ENCODE measurements at regions not wholly inside any gene's neighbourhood (a gene's known extent, or its start where the extent isn't known, plus 50 kb on each side); places are given as distances from the start of the nearest gene placed in this dataset.

- H3K9me3 ChIP-seq (ENCODE audit: low read depth, low read length) = no peaks in the 10 kb centered on the region
- DNase-seq (ENCODE audit: low read depth, low spot score) = no peak
- H3K4me3 ChIP-seq = no peak overlapping the region
- no peak overlapping the region for H3K9ac ChIP-seq (ENCODE audit: insufficient read length)
- TF ChIP-seq FOXP2 (optimal IDR thresholded peaks at IDR 0.05; ENCODE audit: control extremely low read depth, extremely low read length, insufficient read depth) = no peak
- TF ChIP-seq POLR2AphosphoS5 (IDR thresholded peaks at IDR 0.05; ENCODE audit: borderline replicate concordance, low read depth, low read length) = no peak
- no peak for TF ChIP-seq EZH2 (IDR thresholded peaks at IDR 0.05)
- H3K36me3 ChIP-seq (ENCODE audit: insufficient read depth, low read length) = no peaks in the 10 kb centered on the region
- H3K27ac ChIP-seq = no peak overlapping the region
Observed at GRCh38 chr16:52727441-52727840, 180.5 kb upstream of the TOX3 start.

GRCh38 chr16:52725461-52725860, 178.5 kb upstream of the TOX3 start:
- H3K4me3 ChIP-seq = no peak overlapping the region
- H3K9ac ChIP-seq (ENCODE audit: insufficient read length) = no peak overlapping the region
- TF ChIP-seq EZH2 (IDR thresholded peaks at IDR 0.05) = no peak
- TF ChIP-seq FOXP2 (optimal IDR thresholded peaks at IDR 0.05; ENCODE audit: control extremely low read depth, extremely low read length, insufficient read depth) = no peak
- no peak for TF ChIP-seq POLR2AphosphoS5 (IDR thresholded peaks at IDR 0.05; ENCODE audit: borderline replicate concordance, low read depth, low read length)
- no peaks in the 10 kb centered on the region for H3K9me3 ChIP-seq (ENCODE audit: low read depth, low read length)
- H3K36me3 ChIP-seq (ENCODE audit: insufficient read depth, low read length) = no peaks in the 10 kb centered on the region
- no peak for DNase-seq (ENCODE audit: low read depth, low spot score)
- H3K27ac ChIP-seq = no peak overlapping the region

GRCh38 chr16:52725043-52725442, 178.1 kb upstream of the TOX3 start:
- no peak overlapping the region for H3K4me3 ChIP-seq
- no peaks in the 10 kb centered on the region for H3K9me3 ChIP-seq (ENCODE audit: low read depth, low read length)
- no peak overlapping the region for H3K9ac ChIP-seq (ENCODE audit: insufficient read length)
- TF ChIP-seq FOXP2 (optimal IDR thresholded peaks at IDR 0.05; ENCODE audit: control extremely low read depth, extremely low read length, insufficient read depth) = no peak
- no peak for TF ChIP-seq EZH2 (IDR thresholded peaks at IDR 0.05)
- no peak for TF ChIP-seq POLR2AphosphoS5 (IDR thresholded peaks at IDR 0.05; ENCODE audit: borderline replicate concordance, low read depth, low read length)
- no peak for DNase-seq (ENCODE audit: low read depth, low spot score)
- no peaks in the 10 kb centered on the region for H3K36me3 ChIP-seq (ENCODE audit: insufficient read depth, low read length)
- H3K27ac ChIP-seq = no peak overlapping the region

- Histone ChIP-seq H3K27ac (no peak overlapping the region), H3K4me3 (no peak overlapping the region), H3K9ac (ENCODE audit: insufficient read length) (no peak overlapping the region), H3K36me3 (ENCODE audit: insufficient read depth, low read length) (no peaks in the 10 kb centered on the region), H3K9me3 (ENCODE audit: low read depth, low read length) (no peaks in the 10 kb centered on the region)
- TF ChIP-seq FOXP2 (optimal IDR thresholded peaks at IDR 0.05; ENCODE audit: control extremely low read depth, extremely low read length, insufficient read depth) (no peak), POLR2AphosphoS5 (IDR thresholded peaks at IDR 0.05; ENCODE audit: borderline replicate concordance, low read depth, low read length) (no peak), EZH2 (IDR thresholded peaks at IDR 0.05) (no peak)
- no peak for DNase-seq (ENCODE audit: low read depth, low spot score)
Observed at GRCh38 chr16:52721331-52721730, 174.4 kb upstream of the TOX3 start.

- Histone ChIP-seq H3K36me3 (ENCODE audit: insufficient read depth, low read length) (no peaks in the 10 kb centered on the region), H3K9ac (ENCODE audit: insufficient read length) (no peak overlapping the region), H3K4me3 (no peak overlapping the region), H3K27ac (no peak overlapping the region), H3K9me3 (ENCODE audit: low read depth, low read length) (no peaks in the 10 kb centered on the region)
- DNase-seq (ENCODE audit: low read depth, low spot score) = no peak
- no peak for TF ChIP-seq POLR2AphosphoS5 (IDR thresholded peaks at IDR 0.05; ENCODE audit: borderline replicate concordance, low read depth, low read length)
- no peak for TF ChIP-seq FOXP2 (optimal IDR thresholded peaks at IDR 0.05; ENCODE audit: control extremely low read depth, extremely low read length, insufficient read depth)
- no peak for TF ChIP-seq EZH2 (IDR thresholded peaks at IDR 0.05)
Observed at GRCh38 chr16:52718046-52718445, 171.1 kb upstream of the TOX3 start.

GRCh38 chr16:52713740-52714139, 166.8 kb upstream of the TOX3 start:
- TF ChIP-seq POLR2AphosphoS5 (IDR thresholded peaks at IDR 0.05; ENCODE audit: borderline replicate concordance, low read depth, low read length) (no peak), EZH2 (IDR thresholded peaks at IDR 0.05) (no peak), FOXP2 (optimal IDR thresholded peaks at IDR 0.05; ENCODE audit: control extremely low read depth, extremely low read length, insufficient read depth) (no peak)
- no peak overlapping the region for H3K27ac ChIP-seq
- no peaks in the 10 kb centered on the region for H3K9me3 ChIP-seq (ENCODE audit: low read depth, low read length)
- no peak overlapping the region for H3K9ac ChIP-seq (ENCODE audit: insufficient read length)
- no peak overlapping the region for H3K4me3 ChIP-seq
- DNase-seq (ENCODE audit: low read depth, low spot score) = no peak
- H3K36me3 ChIP-seq (ENCODE audit: insufficient read depth, low read length) = no peaks in the 10 kb centered on the region

GRCh38 chr16:52709306-52709705, 162.4 kb upstream of the TOX3 start:
- Histone ChIP-seq H3K36me3 (ENCODE audit: insufficient read depth, low read length) (no peaks in the 10 kb centered on the region), H3K9ac (ENCODE audit: insufficient read length) (no peak overlapping the region), H3K9me3 (ENCODE audit: low read depth, low read length) (no peaks in the 10 kb centered on the region), H3K27ac (no peak overlapping the region), H3K4me3 (no peak overlapping the region)
- TF ChIP-seq POLR2AphosphoS5 (IDR thresholded peaks at IDR 0.05; ENCODE audit: borderline replicate concordance, low read depth, low read length) = no peak
- no peak for TF ChIP-seq FOXP2 (optimal IDR thresholded peaks at IDR 0.05; ENCODE audit: control extremely low read depth, extremely low read length, insufficient read depth)
- no peak for TF ChIP-seq EZH2 (IDR thresholded peaks at IDR 0.05)
- DNase-seq (ENCODE audit: low read depth, low spot score) = no peak

GRCh38 chr16:52708476-52708875, 161.5 kb upstream of the TOX3 start:
- no peak overlapping the region for H3K9ac ChIP-seq (ENCODE audit: insufficient read length)
- DNase-seq (ENCODE audit: low read depth, low spot score) = no peak
- H3K36me3 ChIP-seq (ENCODE audit: insufficient read depth, low read length) = no peaks in the 10 kb centered on the region
- H3K9me3 ChIP-seq (ENCODE audit: low read depth, low read length) = no peaks in the 10 kb centered on the region
- no peak overlapping the region for H3K4me3 ChIP-seq
- no peak for TF ChIP-seq POLR2AphosphoS5 (IDR thresholded peaks at IDR 0.05; ENCODE audit: borderline replicate concordance, low read depth, low read length)
- no peak for TF ChIP-seq EZH2 (IDR thresholded peaks at IDR 0.05)
- no peak for TF ChIP-seq FOXP2 (optimal IDR thresholded peaks at IDR 0.05; ENCODE audit: control extremely low read depth, extremely low read length, insufficient read depth)
- no peak overlapping the region for H3K27ac ChIP-seq

GRCh38 chr16:52707676-52708337, 160.9 kb upstream of the TOX3 start:
- Histone ChIP-seq H3K4me3 (no peak overlapping the region), H3K9ac (ENCODE audit: insufficient read length) (no peak overlapping the region), H3K36me3 (ENCODE audit: insufficient read depth, low read length) (no peaks in the 10 kb centered on the region), H3K9me3 (ENCODE audit: low read depth, low read length) (no peaks in the 10 kb centered on the region), H3K27ac (no peak overlapping the region)
- TF ChIP-seq FOXP2 (optimal IDR thresholded peaks at IDR 0.05; ENCODE audit: control extremely low read depth, extremely low read length, insufficient read depth) (no peak), POLR2AphosphoS5 (IDR thresholded peaks at IDR 0.05; ENCODE audit: borderline replicate concordance, low read depth, low read length) (no peak)
- no peak for DNase-seq (ENCODE audit: low read depth, low spot score)
